ENCODE measurements at regions not wholly inside any gene's neighbourhood (a gene's known extent, or its start where the extent isn't known, plus 50 kb on each side); places are given as distances from the start of the nearest gene placed in this dataset.

DNA sequence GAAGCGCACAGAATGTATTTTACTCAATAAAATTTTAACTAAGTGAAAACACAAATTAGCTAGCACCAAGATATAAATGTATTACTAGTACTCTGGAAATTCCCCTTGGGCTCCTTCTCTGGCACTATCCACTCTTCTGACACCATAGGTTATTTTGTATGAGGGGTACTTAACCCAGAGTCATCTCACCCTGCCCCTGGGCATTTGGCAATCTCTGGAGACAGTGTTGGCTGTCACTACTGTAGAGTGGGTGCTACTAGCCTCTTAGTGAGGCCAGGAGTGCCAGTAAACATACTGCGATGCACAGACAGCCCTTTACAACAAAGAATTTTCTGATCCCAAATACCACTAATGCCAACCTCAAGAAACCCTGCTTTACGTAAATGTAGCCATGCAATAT, 246.3 kb upstream of the KBTBD8 start:
- TF ChIP-seq, protein P1, sequence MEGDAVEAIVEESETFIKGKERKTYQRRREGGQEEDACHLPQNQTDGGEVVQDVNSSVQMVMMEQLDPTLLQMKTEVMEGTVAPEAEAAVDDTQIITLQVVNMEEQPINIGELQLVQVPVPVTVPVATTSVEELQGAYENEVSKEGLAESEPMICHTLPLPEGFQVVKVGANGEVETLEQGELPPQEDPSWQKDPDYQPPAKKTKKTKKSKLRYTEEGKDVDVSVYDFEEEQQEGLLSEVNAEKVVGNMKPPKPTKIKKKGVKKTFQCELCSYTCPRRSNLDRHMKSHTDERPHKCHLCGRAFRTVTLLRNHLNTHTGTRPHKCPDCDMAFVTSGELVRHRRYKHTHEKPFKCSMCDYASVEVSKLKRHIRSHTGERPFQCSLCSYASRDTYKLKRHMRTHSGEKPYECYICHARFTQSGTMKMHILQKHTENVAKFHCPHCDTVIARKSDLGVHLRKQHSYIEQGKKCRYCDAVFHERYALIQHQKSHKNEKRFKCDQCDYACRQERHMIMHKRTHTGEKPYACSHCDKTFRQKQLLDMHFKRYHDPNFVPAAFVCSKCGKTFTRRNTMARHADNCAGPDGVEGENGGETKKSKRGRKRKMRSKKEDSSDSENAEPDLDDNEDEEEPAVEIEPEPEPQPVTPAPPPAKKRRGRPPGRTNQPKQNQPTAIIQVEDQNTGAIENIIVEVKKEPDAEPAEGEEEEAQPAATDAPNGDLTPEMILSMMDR (tag by site-specific recombination; IDR thresholded peaks at IDR 0.05), result no peak
- TF ChIP-seq, protein P2, sequence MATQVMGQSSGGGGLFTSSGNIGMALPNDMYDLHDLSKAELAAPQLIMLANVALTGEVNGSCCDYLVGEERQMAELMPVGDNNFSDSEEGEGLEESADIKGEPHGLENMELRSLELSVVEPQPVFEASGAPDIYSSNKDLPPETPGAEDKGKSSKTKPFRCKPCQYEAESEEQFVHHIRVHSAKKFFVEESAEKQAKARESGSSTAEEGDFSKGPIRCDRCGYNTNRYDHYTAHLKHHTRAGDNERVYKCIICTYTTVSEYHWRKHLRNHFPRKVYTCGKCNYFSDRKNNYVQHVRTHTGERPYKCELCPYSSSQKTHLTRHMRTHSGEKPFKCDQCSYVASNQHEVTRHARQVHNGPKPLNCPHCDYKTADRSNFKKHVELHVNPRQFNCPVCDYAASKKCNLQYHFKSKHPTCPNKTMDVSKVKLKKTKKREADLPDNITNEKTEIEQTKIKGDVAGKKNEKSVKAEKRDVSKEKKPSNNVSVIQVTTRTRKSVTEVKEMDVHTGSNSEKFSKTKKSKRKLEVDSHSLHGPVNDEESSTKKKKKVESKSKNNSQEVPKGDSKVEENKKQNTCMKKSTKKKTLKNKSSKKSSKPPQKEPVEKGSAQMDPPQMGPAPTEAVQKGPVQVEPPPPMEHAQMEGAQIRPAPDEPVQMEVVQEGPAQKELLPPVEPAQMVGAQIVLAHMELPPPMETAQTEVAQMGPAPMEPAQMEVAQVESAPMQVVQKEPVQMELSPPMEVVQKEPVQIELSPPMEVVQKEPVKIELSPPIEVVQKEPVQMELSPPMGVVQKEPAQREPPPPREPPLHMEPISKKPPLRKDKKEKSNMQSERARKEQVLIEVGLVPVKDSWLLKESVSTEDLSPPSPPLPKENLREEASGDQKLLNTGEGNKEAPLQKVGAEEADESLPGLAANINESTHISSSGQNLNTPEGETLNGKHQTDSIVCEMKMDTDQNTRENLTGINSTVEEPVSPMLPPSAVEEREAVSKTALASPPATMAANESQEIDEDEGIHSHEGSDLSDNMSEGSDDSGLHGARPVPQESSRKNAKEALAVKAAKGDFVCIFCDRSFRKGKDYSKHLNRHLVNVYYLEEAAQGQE (tag by site-specific recombination; IDR thresholded peaks at IDR 0.05), result no peak
- TF ChIP-seq ZNF112 (tag by site-specific recombination; IDR thresholded peaks at IDR 0.05), result no peak
- no peak for TF ChIP-seq HOXA7 (CRISPR knock-in tag; IDR thresholded peaks at IDR 0.05; ENCODE audit: borderline replicate concordance)
- no peak for TF ChIP-seq YY1 (tag by site-specific recombination; IDR thresholded peaks at IDR 0.05)
- TF ChIP-seq ZNF138 (tag by site-specific recombination; IDR thresholded peaks at IDR 0.05; ENCODE audit: borderline replicate concordance), result no peak
- TF ChIP-seq ZNF274 (IDR thresholded peaks at IDR 0.05; ENCODE audit: low read length), result no peak
- TF ChIP-seq ZNF274 (tag by site-specific recombination; IDR thresholded peaks at IDR 0.05; ENCODE audit: borderline replicate concordance), result no peak
- no peak for TF ChIP-seq ZNF174 (tag by site-specific recombination; IDR thresholded peaks at IDR 0.05)

All from HEK293 (cell line).